CD4-positive, alpha-beta T cell treated with Interleukin-15 for 4 hours (primary cell): ENCODE measurements at regions not wholly inside any gene's neighbourhood (a gene's known extent, or its start where the extent isn't known, plus 50 kb on each side); places are given as distances from the start of the nearest gene placed in this dataset.
"Not testable (repeated sequence)": the region's sequence is repeated elsewhere in the genome, so short reads cannot be mapped to it uniquely, and the experiment has no call there.

Experiments used
- DNase-seq: peaks from one replicate; pipeline ENCODE4 v3.0.0-alpha.2; 2020; ENCODE audit warnings: low spot score

DNA sequence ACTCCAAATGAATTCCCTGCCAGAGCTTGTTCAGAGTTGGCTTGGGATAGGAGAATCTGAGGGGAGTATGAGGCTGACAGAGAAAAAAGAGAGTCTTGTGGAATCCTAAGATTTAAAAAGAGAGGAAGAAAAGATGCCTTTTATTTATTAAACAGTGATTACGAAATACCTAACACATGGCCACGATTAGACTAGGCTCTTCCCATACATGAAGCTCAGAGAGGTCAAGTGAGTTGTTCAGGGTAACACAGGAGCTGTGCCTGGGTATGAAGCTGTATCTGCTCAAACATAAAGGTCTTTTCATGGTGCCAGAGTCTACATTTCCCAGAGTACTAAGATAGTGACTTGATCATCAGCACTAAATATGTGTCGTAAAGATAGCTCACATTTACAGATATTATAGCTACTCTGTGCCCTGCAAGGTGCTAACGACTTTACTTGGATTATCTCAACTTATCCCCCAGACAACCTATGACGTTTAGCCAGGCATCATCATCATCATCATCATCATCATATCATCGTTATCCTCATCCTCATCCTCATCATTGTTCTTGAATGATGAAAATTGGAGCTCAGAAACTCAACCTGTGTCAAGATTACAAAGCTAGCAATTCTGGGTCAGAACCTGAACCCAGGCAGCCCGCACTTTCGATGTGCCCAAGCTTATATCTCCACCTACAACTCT lies 500.8 kb downstream of the NPIPA7 start:
- DNase-seq = no peak

DNA sequence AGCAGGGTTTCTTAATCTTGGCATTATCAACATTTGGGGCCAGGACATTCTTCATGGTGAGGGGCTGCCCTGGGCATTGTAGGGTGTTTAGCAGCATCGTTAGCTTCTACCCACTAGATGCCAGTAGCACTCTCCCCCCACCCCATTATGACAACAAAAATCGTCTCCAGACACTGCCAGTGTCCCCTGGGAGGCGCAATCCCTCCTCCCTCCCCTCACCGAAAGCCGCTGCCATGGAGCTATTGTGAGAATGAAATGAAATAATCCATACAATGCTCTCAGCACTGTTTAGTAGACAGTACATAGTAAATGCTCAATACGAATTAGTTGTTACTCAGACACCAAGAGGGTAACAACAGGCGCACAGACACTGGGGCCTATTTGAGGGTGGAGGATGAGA lies 502.9 kb downstream of the NPIPA7 start:
- no peak for DNase-seq

DNA sequence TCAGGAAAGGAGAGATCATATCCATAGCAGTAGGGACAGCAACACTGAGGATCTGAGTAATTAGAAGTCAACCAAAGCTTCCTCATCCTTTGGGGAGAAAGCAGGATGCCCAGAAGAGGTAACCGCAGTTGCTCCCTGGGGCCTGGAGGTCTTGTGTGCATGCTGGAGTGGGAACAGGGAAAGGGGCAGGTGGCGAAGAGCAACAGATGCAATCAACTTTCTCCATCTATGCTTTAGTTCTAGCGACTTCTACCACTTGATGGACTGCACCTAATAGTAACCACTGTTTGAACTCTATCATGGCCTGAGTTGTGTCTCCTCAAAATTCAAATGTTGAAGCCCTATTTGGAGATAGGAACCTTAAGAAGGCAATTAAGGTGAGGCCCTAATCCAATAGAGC lies 503.8 kb downstream of the NPIPA7 start:
- no peak for DNase-seq

DNA sequence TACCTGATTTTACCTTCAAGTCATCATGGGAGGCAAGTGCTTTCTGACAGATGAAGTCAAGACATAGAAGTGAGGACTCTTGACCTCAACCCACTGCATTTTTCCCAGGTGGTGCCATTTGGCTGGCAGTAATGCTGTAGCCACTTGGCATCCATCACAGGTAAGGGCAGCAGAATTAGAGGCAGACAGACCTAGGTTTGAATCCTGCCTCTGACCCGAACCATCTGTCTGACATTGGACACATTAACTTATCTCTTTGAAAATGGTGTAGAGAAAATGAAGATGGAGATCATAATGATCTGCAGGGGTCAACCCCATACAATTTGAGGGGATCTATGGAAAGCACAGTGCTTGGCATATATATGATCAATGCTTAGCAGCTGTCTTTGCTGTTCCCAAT lies 505.5 kb downstream of the NPIPA7 start:
- no peak for DNase-seq

DNA sequence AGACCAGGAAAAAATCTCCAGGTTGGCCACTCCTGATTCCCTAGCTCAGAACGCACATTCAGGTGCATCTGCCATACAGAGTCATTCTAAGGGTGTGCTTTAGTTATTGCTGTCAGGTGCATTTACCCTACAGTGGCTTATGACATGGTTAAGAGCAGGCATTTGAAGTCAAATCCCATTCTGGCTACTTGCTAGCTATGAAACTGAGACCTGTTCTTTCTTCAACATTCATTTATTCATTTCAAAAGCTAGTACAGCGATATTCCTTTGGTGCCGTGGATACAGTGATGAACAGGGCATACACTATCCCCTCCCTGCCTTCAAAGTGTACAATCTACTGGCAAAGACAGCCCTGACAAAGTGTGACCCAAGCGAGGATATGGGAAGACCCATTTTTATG lies 508.3 kb downstream of the NPIPA7 start:
- no peak for DNase-seq

GRCh38 chr16:16890964-16891363 lies 512.0 kb downstream of the NPIPA7 start:
- DNase-seq = no peak

DNA sequence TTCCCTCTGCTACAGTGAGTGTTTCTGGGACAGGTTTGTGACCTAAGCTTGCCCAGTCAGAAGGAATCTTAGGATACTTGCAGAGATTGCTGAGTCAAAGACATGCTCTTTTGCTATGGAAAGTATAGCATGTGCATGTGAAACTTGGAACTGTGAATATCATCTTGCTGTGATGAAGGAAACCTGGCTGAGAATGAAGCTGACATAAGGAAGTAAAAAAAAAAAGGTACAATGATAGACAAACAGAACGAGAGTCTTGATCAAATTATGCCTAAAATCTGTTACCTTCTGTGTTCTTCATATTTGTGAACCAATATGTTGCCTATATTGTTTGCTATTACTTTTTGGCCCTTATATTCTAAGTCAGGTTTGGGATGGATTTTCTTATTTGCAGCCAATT lies 525.7 kb downstream of the NPIPA7 start:
- no peak for DNase-seq

- no peak for DNase-seq
Measured at GRCh38 chr16:16905850-16906249, 526.9 kb downstream of the NPIPA7 start.

DNA sequence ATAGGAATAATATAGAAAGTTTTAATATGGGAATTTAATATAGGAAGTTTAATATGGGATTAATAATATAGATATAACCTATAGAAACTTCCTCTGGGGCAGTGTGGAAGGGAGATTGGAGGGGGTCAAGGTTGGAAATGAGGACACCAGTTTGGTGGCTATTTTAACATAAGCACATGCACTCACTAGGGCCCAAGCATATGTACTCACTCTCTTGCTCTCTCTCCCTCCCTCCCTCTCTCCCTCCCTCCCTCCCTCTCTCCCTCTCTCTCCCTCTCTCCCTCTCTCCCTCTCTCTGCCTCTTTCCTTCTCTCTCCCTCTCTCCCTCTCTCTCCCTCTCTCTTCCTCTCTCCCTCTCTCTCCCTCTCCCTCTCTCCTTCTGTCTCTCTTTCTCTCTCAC lies 528.1 kb downstream of the NPIPA7 start:
- no peak for DNase-seq

- no peak for DNase-seq
Measured at GRCh38 chr16:16908077-16908476, 529.1 kb downstream of the NPIPA7 start.

DNA sequence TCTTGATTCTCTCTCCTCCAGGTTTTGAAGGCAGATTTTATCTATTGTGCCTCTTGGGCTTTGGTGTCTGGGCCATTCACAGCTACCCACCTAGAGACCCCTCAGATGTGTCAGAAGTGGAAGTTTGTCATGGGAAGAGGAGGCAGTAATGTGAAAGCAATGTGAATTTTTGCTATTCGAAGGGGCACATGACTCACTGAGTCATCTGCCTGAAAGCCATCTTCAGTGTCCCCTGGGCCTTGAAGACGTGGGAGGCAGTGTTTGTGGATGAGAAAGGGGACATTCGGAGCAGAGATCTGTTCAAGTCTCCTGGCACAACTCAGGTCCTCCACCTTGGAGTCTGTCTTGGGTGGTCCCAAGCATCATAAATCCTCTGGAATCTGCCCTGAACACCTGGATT lies 530.2 kb downstream of the NPIPA7 start:
- no peak for DNase-seq

GRCh38 chr16:16910666-16911065 lies 531.7 kb downstream of the NPIPA7 start:
- DNase-seq = no peak

DNA sequence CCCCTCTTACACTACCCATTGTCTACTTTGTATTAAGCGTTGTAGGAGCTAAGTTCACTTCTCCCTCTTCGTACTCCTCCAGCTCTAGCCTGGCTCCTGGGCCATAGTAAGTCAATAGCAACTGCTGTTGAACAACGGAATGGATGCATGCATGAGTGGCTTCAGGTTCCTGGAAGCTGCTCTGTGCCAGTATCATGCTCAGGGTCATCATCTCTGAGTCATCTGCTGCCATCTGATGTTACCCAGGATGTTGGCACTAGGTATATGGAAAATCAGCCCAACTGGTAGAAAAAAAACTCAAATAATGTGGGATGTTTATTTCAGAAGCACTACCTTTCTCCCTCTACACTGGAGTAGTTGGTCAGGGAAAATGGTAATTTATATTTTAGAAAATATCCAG lies 536.8 kb downstream of the NPIPA7 start:
- DNase-seq = no peak

DNA sequence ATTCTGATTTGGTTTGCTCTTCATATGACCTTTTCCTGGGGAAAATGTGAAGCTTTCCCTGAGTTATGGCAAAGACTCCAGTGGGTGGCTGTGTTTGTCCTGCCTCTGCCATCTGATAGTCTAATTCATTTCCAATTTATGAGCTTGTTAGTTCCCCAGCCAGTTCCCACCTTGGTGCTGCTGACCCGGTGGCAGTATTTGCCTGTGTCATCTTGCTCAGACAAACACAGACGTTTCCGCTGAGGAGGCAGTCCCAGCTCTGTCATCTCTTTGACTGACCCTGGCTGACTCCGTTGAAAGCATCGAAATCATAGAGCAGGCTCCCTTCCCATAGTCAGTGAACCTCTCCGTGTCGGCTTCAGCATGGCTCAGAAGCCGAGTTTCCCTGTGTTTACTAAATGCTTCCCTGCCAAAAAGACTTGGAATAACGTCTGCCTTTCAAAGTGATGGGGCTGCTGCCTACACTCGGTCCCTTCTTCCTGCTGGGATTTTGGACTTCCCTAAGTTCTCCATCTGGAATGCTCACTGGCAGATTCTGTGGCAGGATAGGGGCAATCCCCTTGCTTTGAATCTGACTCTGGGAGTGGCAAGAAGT lies 538.3 kb downstream of the NPIPA7 start:
- no peak for DNase-seq

DNA sequence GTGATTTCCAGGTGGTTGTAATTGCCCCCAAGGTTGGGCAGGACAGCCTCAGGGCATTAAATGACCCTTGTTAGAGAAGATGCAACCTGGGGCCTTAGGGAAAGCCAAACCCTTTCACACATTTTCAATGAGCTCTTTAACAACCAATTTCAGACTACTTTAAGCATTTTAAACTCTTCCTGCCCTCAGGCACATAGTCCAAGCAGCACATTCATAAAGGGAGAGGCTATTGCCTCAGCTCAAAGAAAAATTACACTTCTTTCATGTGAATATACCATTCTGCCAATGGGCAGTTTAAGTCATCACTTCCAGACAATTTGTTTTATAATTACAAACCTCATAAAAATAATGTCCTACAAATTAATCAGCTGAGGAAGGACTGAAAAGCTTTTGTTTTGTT lies 544.5 kb downstream of the NPIPA7 start:
- no peak for DNase-seq

DNA sequence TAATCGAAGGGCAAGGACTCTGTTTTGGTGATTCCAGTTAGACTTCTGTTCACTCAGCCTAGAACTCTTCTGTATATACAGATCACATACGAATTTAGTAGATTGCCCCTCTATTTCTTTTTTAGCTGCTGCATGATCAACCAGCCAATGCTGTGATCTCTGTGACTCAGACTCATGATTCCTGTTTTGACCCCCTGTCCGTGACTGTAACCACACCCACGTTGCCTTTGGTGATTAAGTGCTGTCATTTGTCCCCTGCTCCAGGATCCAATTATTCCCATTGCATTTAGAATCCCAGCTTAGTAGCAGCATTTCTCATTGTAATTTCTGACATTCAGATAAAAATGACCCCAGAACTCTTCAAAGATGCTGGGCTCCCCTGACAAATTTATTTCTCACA lies 545.7 kb downstream of the NPIPA7 start:
- DNase-seq = no peak

DNA sequence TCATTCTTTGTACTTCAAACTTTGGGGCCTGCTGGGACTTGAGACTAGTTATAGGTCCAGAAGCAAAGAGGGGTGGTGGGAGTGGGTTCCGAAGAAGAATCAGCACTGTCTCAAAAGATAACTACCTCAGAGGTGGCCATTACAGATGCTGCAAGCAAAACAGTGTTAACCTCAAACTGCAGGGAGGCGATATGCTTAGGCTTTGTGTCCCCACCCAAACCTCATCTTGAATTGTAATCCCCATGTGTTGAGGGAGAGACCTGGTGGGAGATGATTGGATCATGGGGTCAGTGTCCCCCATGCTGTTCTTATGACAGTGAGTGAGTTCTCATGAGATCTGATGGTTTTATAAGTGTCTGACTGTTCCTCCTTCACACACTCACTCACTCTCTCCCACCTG lies 545.3 kb downstream of the XYLT1 start:
- DNase-seq = no peak

- no peak for DNase-seq
Measured at GRCh38 chr16:16928532-16929109, 542.1 kb downstream of the XYLT1 start.

- no peak for DNase-seq
Measured at GRCh38 chr16:16930309-16931000, 540.3 kb downstream of the XYLT1 start.

- no peak for DNase-seq
Measured at GRCh38 chr16:16933861-16934260, 536.9 kb downstream of the XYLT1 start.

DNA sequence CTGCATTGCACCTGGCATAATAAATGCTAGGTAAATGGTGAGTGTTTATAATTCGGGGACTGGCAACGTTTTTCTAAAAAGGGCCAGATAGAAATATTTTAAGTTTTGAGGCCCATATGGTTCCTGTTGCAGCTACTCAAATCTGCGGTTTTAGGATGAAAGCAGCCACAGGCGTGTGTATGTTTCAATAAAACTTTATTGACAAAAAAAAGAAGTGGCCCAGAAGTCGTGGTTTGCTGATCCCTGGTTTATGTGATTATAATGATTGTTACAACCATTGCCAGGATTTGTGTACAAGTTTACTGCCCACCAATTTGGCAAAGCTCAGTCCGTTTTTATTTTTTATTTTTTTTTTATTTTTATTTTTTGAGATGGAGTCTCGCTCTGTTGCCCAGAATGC lies 536.1 kb downstream of the XYLT1 start:
- DNase-seq = no peak

DNA sequence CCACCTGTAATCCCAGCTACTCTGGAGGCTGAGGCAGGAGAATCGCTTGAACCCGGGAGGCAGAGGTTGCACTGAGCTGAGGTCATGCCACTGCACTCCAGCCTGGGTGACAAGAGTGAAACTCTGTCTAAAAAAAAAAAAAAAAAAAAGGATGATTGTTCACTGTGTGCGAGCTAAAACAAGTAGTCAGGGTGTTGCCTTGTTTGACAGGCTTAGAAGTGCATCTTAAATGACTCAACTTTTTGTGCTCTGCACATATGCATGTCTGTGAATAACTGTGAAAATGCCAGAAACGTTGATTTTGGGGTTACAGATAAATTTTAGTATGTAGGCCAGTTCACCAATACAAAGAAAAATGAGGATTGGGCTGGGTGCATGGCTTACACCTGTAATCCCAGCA lies 534.9 kb downstream of the XYLT1 start:
- not testable (repeated sequence) for DNase-seq

DNA sequence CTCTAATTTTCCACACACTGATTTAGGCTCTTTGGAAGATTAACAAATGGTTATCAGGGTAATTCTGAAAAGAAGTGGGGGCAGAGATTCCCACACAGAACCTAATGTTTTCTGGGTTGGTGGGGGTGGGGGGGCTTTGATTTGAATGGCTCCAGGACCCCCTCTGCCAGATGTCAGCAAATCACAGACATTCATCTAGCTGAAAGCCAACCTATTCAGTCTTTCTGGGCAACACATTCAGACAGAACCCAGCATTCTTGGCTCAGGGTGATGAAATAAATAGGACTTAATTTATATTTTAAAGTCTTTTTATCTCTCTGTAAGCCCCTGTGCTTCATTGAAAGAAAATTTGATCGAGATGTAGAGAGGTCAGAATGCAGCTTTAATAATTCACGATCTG lies 533.2 kb downstream of the XYLT1 start:
- DNase-seq = no peak
